Ovary (tissue), 7 donors: ENCODE measurements at regions not wholly inside any gene's neighbourhood (a gene's known extent, or its start where the extent isn't known, plus 50 kb on each side); places are given as distances from the start of the nearest gene placed in this dataset.

Experiments used
- DNase-seq, 5 donors: peaks; one replicate each; pipeline ENCODE4 v3.0.0-alpha.2; 2019 to 2020
- H3K27ac ChIP-seq, 2 donors: fragments of 200-600 bp; one replicate each; pipeline versions ENCODE4 v1.5.1 to v1.8.0; 2019 to 2022
- H3K27me3 ChIP-seq: fragments of 200-600 bp; one replicate; pipeline ENCODE4 v1.8.0; 2022
- H3K36me3 ChIP-seq: fragments of 200-600 bp; sonication (generic); one replicate; pipeline ENCODE4 v1.5.1; 2019
- H3K4me1 ChIP-seq: one replicate; pipeline ENCODE4 v1.8.1; 2013; ENCODE audit warnings: mild to moderate bottlenecking, moderate library complexity; ENCODE audit not compliant: insufficient read depth
- H3K4me3 ChIP-seq: fragments of 200-600 bp; sonication (generic); one replicate; pipeline ENCODE4 v1.5.1; 2017
- H3K9me3 ChIP-seq, 2 donors: fragments of 200-600 bp in 1 of 2; sonication (generic) in 1 of 2; one replicate each; pipeline versions ENCODE4 v1.5.1 to v1.8.1; 2013 to 2019; ENCODE audit warnings: mild to moderate bottlenecking in 1 of 2, moderate library complexity in 1 of 2
- CTCF ChIP-seq, 3 donors: fragments of 450-650 bp in 2 of 3; fragments of 200-600 bp in 1 of 3; IDR thresholded peaks; one replicate each; pipeline versions ENCODE4 v1.5.1 to v1.8.0; 2016 to 2022; ENCODE audit warnings: antibody characterized with exemption in 3 of 3, mild to moderate bottlenecking in 1 of 3
- EP300 ChIP-seq: sonication (generic); formaldehyde crosslinking; IDR thresholded peaks from one replicate; pipeline ENCODE4 v1.6.1; 2017; ENCODE audit warnings: antibody characterized with exemption
- POLR2A ChIP-seq: fragments of 450-650 bp; IDR thresholded peaks from one replicate; pipeline ENCODE4 v1.6.1; 2017; ENCODE audit warnings: antibody characterized with exemption, mild to moderate bottlenecking, moderate library complexity
- WGBS, 3 donors: extraction: QIAGEN DNeasy Blood & Tissue Kit in 1 of 3; methylation state at CpG; one replicate each; pipeline versions ENCODE4 v1.1.5 to v1.1.7; 2013 to 2017; 5-methylcytosine and 5-hydroxymethylcytosine counted together
- intact Hi-C, 4 donors: fragments of 100-400 bp; cut with DNase I; formaldehyde crosslinking; loops; one replicate each; pipeline versions ENCODE4 v1.11.0 to v1.15.1; 2022 to 2023
- donor health status: DM: no; HTN: no; CAD: no; lungs with moderate emphysema.
- donor health status: DM: no; HTN: no; CAD: no.
- donor health status: Bipolar disorder and iron deficiency.
- donor health status: DM: no; HTN: no; CAD: no.
- donor health status: DM: yes; HTN: yes; CAD: no.

DNA sequence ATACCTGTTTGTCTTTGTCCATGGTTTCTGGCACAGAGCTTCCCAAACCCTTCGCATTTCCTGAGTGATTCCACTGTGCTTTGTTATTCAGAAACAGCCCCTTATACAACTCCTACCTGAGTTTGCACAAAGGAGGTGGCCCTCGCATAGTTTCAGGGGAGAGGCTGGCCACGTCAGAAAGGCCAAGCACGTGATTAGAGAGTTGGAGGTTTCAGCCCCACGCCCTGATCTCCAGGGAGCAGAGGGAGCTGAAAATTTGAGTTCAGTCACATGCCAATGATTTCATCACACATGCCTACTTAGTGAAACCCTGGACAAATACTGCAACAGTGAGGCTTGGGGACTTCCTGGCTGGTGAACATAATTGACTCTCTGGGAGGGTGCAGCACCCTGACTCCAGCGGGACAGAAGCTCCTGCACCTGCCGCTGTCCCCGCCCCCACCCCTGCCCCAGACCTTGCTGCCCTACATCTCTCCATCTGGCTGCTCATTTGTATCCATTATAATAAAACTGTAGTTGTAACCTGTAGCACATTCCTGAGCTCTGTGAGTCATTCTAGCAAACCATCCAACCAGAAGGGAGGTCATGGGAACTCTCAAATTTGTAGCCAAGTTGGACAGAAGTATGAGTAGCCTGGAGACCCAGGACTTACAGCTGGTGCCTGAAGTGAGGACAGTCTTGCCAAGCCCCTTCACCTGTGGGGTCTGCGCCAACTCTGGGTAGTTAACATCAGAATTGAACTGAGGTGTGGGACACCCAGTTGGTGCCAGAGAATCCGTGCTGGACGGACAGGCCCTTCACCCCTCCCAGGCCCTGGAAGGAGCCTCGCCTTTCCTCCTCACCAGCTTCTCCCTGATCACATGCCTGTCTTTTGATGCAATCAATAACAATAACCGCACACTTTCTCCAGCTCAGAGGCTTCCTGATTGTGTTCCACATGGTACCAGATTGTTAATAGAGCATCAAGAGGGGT lies 224.3 kb downstream of the ANAPC1 start:
- H3K27ac ChIP-seq = no peak overlapping the region
- intact Hi-C loops = loop anchor here in 1 of 4 donors (10.0 kb wide), 1 partner anchor 545 kb away; no protein-coding TSS in a partner anchor
- WGBS, 3 donors = 72 to 79% (median 73%) methylated on average over 13 of the region's 13 CpGs
- no peaks in the 10 kb centered on the region for H3K9me3 ChIP-seq
- no peaks in the 10 kb centered on the region for H3K4me1 ChIP-seq
- no peak for TF ChIP-seq CTCF (IDR thresholded peaks at IDR 0.05)
- TF ChIP-seq POLR2A = no peak
- no peak for TF ChIP-seq EP300
- no peaks in the 10 kb centered on the region for H3K36me3 ChIP-seq
- peak in 1 of 5 donors; percentile 38 for DNase-seq
- no peaks in the 10 kb centered on the region for H3K27me3 ChIP-seq
- no peak overlapping the region for H3K4me3 ChIP-seq

- Histone ChIP-seq H3K27ac (no peak overlapping the region), H3K27me3 (no peaks in the 10 kb centered on the region), H3K9me3 (no peaks in the 10 kb centered on the region), H3K4me1 (no peaks in the 10 kb centered on the region), H3K4me3 (no peak overlapping the region), H3K36me3 (no peaks in the 10 kb centered on the region)
- TF ChIP-seq EP300 = no peak
- no peak for TF ChIP-seq CTCF (IDR thresholded peaks at IDR 0.05)
- TF ChIP-seq POLR2A = no peak
- no peak for DNase-seq
- WGBS, 3 donors = 92 to 96% (median 95%) methylated on average over 5 of the region's 5 CpGs
- intact Hi-C loops = loop anchor here in 1 of 4 donors (10.0 kb wide), 1 partner anchor 546 kb away; no protein-coding TSS in a partner anchor
Measured at GRCh38 chr2:111660811-111661210, 223.2 kb downstream of the ANAPC1 start.

DNA sequence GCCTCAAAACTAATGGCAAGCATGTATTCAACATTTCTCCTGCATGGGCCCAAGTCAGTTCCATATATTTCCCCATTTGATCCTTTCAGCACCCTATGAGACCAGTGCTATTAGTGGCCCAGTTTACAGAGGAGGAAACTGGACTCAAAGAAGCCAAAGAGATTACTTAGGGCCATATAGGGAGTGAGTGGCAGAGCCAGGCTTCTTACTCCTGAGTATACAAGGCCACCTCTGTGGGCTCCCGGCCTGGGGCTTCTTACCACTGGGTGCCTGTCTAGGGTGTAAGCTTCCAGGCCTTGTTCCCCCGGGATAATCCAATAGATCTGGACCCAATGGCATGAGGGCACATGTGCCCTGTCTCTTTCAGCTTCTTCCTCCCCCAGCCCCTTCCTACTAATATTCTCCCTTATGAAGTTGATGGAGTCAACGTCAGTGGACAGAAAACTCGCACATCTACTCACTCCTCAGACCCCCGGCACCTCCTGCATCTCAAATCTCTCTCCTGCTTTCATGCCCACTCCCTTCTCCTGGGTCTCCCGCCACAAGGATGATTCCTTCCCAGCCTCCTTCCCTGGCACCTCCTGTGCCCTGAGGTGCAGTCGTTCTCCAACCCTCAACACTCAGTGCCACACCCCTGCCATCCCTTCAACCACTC lies 222.6 kb downstream of the ANAPC1 start:
- intact Hi-C loops = loop anchor here in 1 of 4 donors (10.0 kb wide), 1 partner anchor 547 kb away; no protein-coding TSS in a partner anchor
- no peaks in the 10 kb centered on the region for H3K9me3 ChIP-seq
- H3K27ac ChIP-seq = no peak overlapping the region
- H3K27me3 ChIP-seq = no peaks in the 10 kb centered on the region
- H3K4me1 ChIP-seq = no peaks in the 10 kb centered on the region
- TF ChIP-seq POLR2A (no peak), CTCF (IDR thresholded peaks at IDR 0.05) (no peak), EP300 (no peak)
- no peak overlapping the region for H3K4me3 ChIP-seq
- WGBS, 3 donors = 92 to 98% (median 93%) methylated on average over 7 of the region's 7 CpGs
- no peak for DNase-seq
- H3K36me3 ChIP-seq = no peaks in the 10 kb centered on the region

DNA sequence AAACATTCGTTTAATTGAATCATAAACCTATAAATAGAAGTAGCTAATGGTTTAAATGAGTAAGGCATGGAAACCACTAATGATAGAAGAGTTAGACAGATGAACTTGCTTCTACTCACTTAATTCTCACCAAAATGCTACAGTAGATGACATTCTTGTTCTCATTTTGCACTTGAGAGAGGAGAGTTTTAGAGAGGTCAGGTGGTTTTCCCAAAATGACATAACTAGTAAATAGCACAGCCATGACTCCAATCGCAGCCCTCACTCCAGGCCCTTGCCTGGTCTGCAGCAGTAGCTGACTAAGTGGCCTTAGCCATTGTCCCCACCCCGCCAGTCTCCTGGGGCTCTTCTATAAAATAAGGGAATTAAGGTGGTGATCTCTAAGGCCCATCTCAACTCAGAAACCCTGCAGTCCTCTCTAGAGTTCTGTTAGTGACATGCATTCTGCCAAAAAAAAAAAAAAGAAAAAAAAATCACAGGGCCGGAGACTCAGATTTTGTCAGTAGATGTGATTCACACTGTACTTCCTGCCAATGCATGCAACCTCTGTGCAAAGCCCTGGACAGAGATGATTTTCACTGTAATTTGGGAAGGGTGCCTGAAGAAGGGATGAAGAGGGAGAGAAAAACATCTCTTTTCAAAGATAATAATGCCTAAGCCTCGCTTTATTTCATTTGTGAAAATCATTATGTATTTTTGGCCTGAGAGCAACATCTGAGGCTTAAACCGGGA lies 221.8 kb downstream of the ANAPC1 start:
- no peak for DNase-seq
- no peaks in the 10 kb centered on the region for H3K4me1 ChIP-seq
- TF ChIP-seq CTCF (IDR thresholded peaks at IDR 0.05) (no peak), EP300 (no peak), POLR2A (no peak)
- intact Hi-C loops = loop anchor here in 1 of 4 donors (10.0 kb wide), 1 partner anchor 547 kb away; no protein-coding TSS in a partner anchor
- no peaks in the 10 kb centered on the region for H3K27me3 ChIP-seq
- H3K4me3 ChIP-seq = no peak overlapping the region
- H3K9me3 ChIP-seq = no peaks in the 10 kb centered on the region
- H3K36me3 ChIP-seq = no peaks in the 10 kb centered on the region
- no peak overlapping the region for H3K27ac ChIP-seq
- WGBS, 3 donors = 59 to 66% (median 60%) methylated on average over 6 of the region's 6 CpGs
